ENCODE measurements at regions not wholly inside any gene's neighbourhood (a gene's known extent, or its start where the extent isn't known, plus 50 kb on each side); places are given as distances from the start of the nearest gene placed in this dataset.

DNA sequence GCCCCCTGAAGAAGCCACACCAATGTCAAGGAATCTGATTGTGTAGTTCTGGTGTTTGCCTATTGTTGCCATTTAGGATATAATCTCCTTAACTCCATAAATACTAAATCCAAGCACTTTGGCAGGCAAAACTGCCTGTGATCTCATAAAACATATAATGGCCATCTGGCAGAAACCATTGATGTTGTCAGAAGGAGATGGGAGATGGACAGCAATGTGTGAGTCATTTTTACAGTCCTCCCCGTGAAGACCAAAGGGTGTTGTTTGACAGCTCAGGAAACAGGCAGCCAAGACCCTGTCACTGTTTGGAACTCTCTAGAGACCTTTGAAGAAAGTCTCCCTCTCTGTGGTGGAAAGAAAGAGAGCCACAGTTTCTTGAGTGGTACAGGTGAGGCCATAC, 454.1 kb downstream of the HS3ST3B1 start:
- no peak overlapping the region for H3K4me3 ChIP-seq
- H3K27ac ChIP-seq: no peak overlapping the region
- H3K27me3 ChIP-seq: no peaks in the 10 kb centered on the region
- DNase-seq (ENCODE audit: low spot score in 2 of 2): no peak
- TF ChIP-seq, protein P1, sequence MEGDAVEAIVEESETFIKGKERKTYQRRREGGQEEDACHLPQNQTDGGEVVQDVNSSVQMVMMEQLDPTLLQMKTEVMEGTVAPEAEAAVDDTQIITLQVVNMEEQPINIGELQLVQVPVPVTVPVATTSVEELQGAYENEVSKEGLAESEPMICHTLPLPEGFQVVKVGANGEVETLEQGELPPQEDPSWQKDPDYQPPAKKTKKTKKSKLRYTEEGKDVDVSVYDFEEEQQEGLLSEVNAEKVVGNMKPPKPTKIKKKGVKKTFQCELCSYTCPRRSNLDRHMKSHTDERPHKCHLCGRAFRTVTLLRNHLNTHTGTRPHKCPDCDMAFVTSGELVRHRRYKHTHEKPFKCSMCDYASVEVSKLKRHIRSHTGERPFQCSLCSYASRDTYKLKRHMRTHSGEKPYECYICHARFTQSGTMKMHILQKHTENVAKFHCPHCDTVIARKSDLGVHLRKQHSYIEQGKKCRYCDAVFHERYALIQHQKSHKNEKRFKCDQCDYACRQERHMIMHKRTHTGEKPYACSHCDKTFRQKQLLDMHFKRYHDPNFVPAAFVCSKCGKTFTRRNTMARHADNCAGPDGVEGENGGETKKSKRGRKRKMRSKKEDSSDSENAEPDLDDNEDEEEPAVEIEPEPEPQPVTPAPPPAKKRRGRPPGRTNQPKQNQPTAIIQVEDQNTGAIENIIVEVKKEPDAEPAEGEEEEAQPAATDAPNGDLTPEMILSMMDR (IDR thresholded peaks at IDR 0.05): no peak
- TF ChIP-seq POLR2AphosphoS5 (IDR thresholded peaks at IDR 0.05) (no peak), POLR2A (IDR thresholded peaks at IDR 0.05) (no peak)
- H3K36me3 ChIP-seq: no peaks in the 10 kb centered on the region
- H3K9me3 ChIP-seq: no peaks in the 10 kb centered on the region
- intact Hi-C loops (cut with DNase I; ENCODE audit: low total_unique reads): no loop called here
- no peaks in the 10 kb centered on the region for H3K4me1 ChIP-seq

- Histone ChIP-seq H3K4me1 (no peaks in the 10 kb centered on the region), H3K9me3 (no peaks in the 10 kb centered on the region), H3K27ac (no peak overlapping the region), H3K36me3 (no peaks in the 10 kb centered on the region), H3K27me3 (no peaks in the 10 kb centered on the region), H3K4me3 (no peak overlapping the region)
- no peak for DNase-seq (ENCODE audit: low spot score in 2 of 2)
- TF ChIP-seq, protein P1 (IDR thresholded peaks at IDR 0.05): no peak
- TF ChIP-seq POLR2AphosphoS5 (IDR thresholded peaks at IDR 0.05) (no peak), POLR2A (IDR thresholded peaks at IDR 0.05) (no peak)
- intact Hi-C loops (cut with DNase I; ENCODE audit: low total_unique reads): no loop called here
These were observed 452.5 kb downstream of the HS3ST3B1 start for GRCh38 chr17:14753383-14753782.

DNA sequence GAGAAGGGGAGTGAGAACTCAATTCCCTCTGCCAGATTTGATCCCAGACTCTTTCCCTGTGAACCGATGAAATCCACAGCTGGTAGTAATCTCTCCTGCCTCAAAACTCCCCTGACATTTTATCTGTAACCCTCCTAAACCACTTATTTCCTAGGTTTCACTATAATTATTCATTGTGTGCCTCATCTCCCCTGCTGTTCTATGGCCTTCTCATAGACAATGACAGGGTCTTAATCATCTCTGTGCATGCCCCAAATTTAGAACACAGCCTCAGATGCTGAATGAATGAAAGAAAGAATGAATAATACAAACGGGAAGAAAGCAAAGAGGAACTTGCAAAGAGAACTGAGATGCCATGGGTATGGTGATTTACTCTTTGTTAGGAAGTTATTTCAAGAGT, 451.1 kb downstream of the HS3ST3B1 start:
- Histone ChIP-seq H3K4me1 (no peaks in the 10 kb centered on the region), H3K36me3 (no peaks in the 10 kb centered on the region), H3K27me3 (no peaks in the 10 kb centered on the region), H3K4me3 (no peak overlapping the region), H3K9me3 (no peaks in the 10 kb centered on the region), H3K27ac (no peak overlapping the region)
- DNase-seq (ENCODE audit: low spot score in 2 of 2): no peak
- TF ChIP-seq POLR2A (IDR thresholded peaks at IDR 0.05): no peak
- TF ChIP-seq POLR2AphosphoS5 (IDR thresholded peaks at IDR 0.05): no peak
- intact Hi-C loops (cut with DNase I; ENCODE audit: low total_unique reads): no loop called here

DNA sequence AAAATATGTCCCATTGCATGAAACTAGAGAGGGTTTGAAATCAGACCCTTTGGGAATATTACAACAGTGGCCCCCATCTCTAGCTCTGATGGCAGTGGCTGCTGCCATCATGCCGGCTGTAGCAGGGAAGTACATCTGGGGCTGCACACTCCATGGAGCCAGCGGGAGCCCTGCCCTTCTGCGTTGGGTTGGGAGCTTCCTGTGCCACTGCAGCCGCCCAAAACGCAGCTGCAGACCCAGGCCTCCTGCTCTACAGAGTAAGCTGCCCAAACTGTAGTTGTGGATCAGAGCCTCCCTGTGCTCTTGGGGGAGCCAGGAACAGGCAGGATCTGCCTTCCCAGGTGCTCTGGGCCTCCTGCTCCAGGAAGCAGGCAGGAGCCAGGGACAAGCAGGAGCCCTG, 450.0 kb downstream of the HS3ST3B1 start:
- intact Hi-C loops (cut with DNase I; ENCODE audit: low total_unique reads): no loop called here
- Histone ChIP-seq H3K9me3 (no peaks in the 10 kb centered on the region), H3K27me3 (no peaks in the 10 kb centered on the region), H3K27ac (no peak overlapping the region), H3K36me3 (no peaks in the 10 kb centered on the region), H3K4me3 (no peak overlapping the region), H3K4me1 (no peaks in the 10 kb centered on the region)
- no peak for TF ChIP-seq POLR2AphosphoS5 (IDR thresholded peaks at IDR 0.05)
- TF ChIP-seq POLR2A (IDR thresholded peaks at IDR 0.05): no peak
- TF ChIP-seq, protein P1 (IDR thresholded peaks at IDR 0.05): no peak
- no peak for DNase-seq (ENCODE audit: low spot score in 2 of 2)

GRCh38 chr17:14749269-14749668, 448.4 kb downstream of the HS3ST3B1 start:
- TF ChIP-seq, protein P1 (IDR thresholded peaks at IDR 0.05): no peak
- TF ChIP-seq POLR2AphosphoS5 (IDR thresholded peaks at IDR 0.05) (no peak), POLR2A (IDR thresholded peaks at IDR 0.05) (no peak)
- intact Hi-C loops (cut with DNase I; ENCODE audit: low total_unique reads): no loop called here
- H3K4me3 ChIP-seq: no peak overlapping the region
- H3K4me1 ChIP-seq: no peaks in the 10 kb centered on the region
- no peak overlapping the region for H3K27ac ChIP-seq
- no peaks in the 10 kb centered on the region for H3K9me3 ChIP-seq
- no peaks in the 10 kb centered on the region for H3K36me3 ChIP-seq
- no peak for DNase-seq (ENCODE audit: low spot score in 2 of 2)
- no peaks in the 10 kb centered on the region for H3K27me3 ChIP-seq

All from breast epithelium (tissue), 4 donors.